ENCODE measurements at regions not wholly inside any gene's neighbourhood (a gene's known extent, or its start where the extent isn't known, plus 50 kb on each side); places are given as distances from the start of the nearest gene placed in this dataset.

- TF ChIP-seq CTCF (IDR thresholded peaks at IDR 0.05): no peak
- no peak for TF ChIP-seq POLR2A (IDR thresholded peaks at IDR 0.05)
These were observed 551.2 kb downstream of the EFNB2 start for GRCh38 chr13:105984236-105984635.
